ENCODE measurements at regions not wholly inside any gene's neighbourhood (a gene's known extent, or its start where the extent isn't known, plus 50 kb on each side); places are given as distances from the start of the nearest gene placed in this dataset.

DNA sequence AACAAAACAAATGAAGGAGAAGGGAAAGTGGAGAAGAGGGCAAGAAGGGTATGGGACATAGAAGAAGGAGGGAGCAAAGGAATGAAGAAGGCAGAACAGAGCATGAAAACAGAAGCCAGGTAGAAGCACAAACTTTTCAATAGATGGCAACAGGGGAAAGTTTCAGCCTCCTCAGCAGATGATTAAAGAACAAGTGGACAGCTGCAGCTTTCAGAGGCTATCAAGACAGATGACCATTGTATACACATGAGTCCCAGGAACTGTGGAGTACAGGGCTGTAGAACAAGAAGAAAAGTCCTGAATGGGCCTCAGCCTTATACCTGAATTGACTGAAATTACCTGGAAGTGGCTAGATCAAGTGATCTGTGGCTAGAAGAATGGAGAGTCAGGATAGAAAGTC, 62.0 kb upstream of the FIBIN start:
- BruUV-seq (replicated peaks), result no TSS peak

DNA sequence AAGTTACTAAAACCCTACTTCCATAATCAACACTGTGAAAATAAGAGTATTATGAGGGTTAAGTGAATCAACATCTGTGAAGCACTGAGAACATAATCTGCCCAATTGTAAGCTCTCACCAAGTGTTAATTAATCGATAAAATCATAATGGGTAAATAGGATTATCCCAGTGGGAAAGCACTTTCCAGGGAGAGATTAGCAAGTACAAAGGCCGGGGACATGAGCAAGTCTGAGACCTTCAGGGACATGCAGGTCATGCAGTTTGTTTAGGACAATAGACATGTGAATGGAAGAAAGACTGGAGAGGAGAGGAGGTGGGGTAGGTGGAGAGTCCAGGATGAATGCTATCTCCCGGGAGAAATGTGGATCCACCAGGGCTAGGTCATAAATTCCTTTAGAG, 57.8 kb upstream of the FIBIN start:
- H4K20me1 ChIP-seq (ENCODE audit: insufficient read depth), result no peaks in the 10 kb centered on the region
- H3K27ac ChIP-seq (ENCODE audit: low read depth, low read length), result no peak overlapping the region
- no peaks in the 10 kb centered on the region for H3K9me2 ChIP-seq (ENCODE audit: insufficient read depth)
- CTCF ChIA-PET, result no interaction called here
- RAD21 ChIA-PET (ENCODE audit: low non-redundant PET in 1 of 2, low total read pairs in 2 of 2, uncharacterized antibody in 2 of 2, unreplicated experiment in 2 of 2), result no interaction called here
- DNase-seq (ENCODE audit: low read depth, low spot score) (no peak), ATAC-seq (no peak)
- intact Hi-C loops (cut with micrococcal nuclease), result no loop called here
- H3K9ac ChIP-seq (ENCODE audit: low read length), result no peak overlapping the region
- H3K27me3 ChIP-seq (ENCODE audit: insufficient read depth, low read length), result no peaks in the 10 kb centered on the region
- no peaks in the 10 kb centered on the region for H3K4me1 ChIP-seq (ENCODE audit: control insufficient read depth in 1 of 2, insufficient read depth in 2 of 2, low read length in 2 of 2)
- H3K79me2 ChIP-seq (ENCODE audit: insufficient read depth, low read length), result no peaks in the 10 kb centered on the region
- H3K4me2 ChIP-seq (ENCODE audit: low read length), result no peak overlapping the region
- H3K36me3 ChIP-seq (ENCODE audit: control insufficient read depth in 1 of 2, insufficient read depth in 2 of 2, low read length in 2 of 2), result no peaks in the 10 kb centered on the region
- POLR2A ChIA-PET, result no interaction called here
- H2AFZ ChIP-seq (ENCODE audit: low read depth, low read length, poor library complexity, severe bottlenecking), result no peak overlapping the region
- peaks cover 0 to 10% of the 10 kb centered on the region in 2 experiments; a peak in 2 of 4 replicates for H3K9me3 ChIP-seq (ENCODE audit: control insufficient read depth in 1 of 2, insufficient read depth in 1 of 2, low read depth in 1 of 2, low read length in 2 of 2)
- H3K4me3 ChIP-seq (replicated peaks in 1 of 2; ENCODE audit: low read depth in 1 of 2, low read length in 2 of 2), result no peak overlapping the region
- BruUV-seq (replicated peaks), result no TSS peak
- no peak for TF ChIP-seq EZH2 (IDR thresholded peaks at IDR 0.05)
- TF ChIP-seq, protein P1, sequence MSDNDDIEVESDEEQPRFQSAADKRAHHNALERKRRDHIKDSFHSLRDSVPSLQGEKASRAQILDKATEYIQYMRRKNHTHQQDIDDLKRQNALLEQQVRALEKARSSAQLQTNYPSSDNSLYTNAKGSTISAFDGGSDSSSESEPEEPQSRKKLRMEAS (IDR thresholded peaks at IDR 0.05), result no peak
- TF ChIP-seq, protein P2, sequence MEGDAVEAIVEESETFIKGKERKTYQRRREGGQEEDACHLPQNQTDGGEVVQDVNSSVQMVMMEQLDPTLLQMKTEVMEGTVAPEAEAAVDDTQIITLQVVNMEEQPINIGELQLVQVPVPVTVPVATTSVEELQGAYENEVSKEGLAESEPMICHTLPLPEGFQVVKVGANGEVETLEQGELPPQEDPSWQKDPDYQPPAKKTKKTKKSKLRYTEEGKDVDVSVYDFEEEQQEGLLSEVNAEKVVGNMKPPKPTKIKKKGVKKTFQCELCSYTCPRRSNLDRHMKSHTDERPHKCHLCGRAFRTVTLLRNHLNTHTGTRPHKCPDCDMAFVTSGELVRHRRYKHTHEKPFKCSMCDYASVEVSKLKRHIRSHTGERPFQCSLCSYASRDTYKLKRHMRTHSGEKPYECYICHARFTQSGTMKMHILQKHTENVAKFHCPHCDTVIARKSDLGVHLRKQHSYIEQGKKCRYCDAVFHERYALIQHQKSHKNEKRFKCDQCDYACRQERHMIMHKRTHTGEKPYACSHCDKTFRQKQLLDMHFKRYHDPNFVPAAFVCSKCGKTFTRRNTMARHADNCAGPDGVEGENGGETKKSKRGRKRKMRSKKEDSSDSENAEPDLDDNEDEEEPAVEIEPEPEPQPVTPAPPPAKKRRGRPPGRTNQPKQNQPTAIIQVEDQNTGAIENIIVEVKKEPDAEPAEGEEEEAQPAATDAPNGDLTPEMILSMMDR (IDR thresholded peaks at IDR 0.05 in 2 of 3, conservative IDR thresholded peaks at IDR 0.05 in 1 of 3; ENCODE audit: borderline replicate concordance in 1 of 3, insufficient read depth in 1 of 3, low read depth in 2 of 3, low read length in 2 of 3), result no peak
- TF ChIP-seq REST (IDR thresholded peaks at IDR 0.05; ENCODE audit: low read depth), result no peak
- TF ChIP-seq SRF (IDR thresholded peaks at IDR 0.05; ENCODE audit: low read depth), result no peak
- no peak for TF ChIP-seq TCF7L2 (IDR thresholded peaks at IDR 0.05; ENCODE audit: borderline replicate concordance, extremely low read depth, insufficient read depth, insufficient read length)
- no peak for TF ChIP-seq POLR2AphosphoS5 (IDR thresholded peaks at IDR 0.05; ENCODE audit: low read depth, low read length)
- no peak for TF ChIP-seq YY1 (IDR thresholded peaks at IDR 0.05; ENCODE audit: extremely low read depth, insufficient replicate concordance, low read depth, low read length)

More for the DNA sequence above, 62.0 kb upstream of the FIBIN start:
- H4K20me1 ChIP-seq (ENCODE audit: insufficient read depth), result no peaks in the 10 kb centered on the region
- CTCF ChIA-PET, result no interaction called here
- intact Hi-C loops (cut with micrococcal nuclease), result no loop called here
- H3K4me2 ChIP-seq (ENCODE audit: low read length), result no peak overlapping the region
- no peak overlapping the region for H3K4me3 ChIP-seq (replicated peaks in 1 of 2; ENCODE audit: low read depth in 1 of 2, low read length in 2 of 2)
- no peak overlapping the region for H3K9ac ChIP-seq (ENCODE audit: low read length)
- no peak overlapping the region for H3K27ac ChIP-seq (ENCODE audit: low read depth, low read length)
- no peaks in the 10 kb centered on the region for H3K36me3 ChIP-seq (ENCODE audit: control insufficient read depth in 1 of 2, insufficient read depth in 2 of 2, low read length in 2 of 2)
- POLR2A ChIA-PET, result no interaction called here
- ATAC-seq (no peak), DNase-seq (ENCODE audit: low read depth, low spot score) (no peak)
- TF ChIP-seq EZH2 (IDR thresholded peaks at IDR 0.05) (no peak), EZH2phosphoT487 (IDR thresholded peaks at IDR 0.05; ENCODE audit: borderline replicate concordance) (no peak), SIN3A (IDR thresholded peaks at IDR 0.05; ENCODE audit: low read depth) (no peak)
- TF ChIP-seq, protein P3, sequence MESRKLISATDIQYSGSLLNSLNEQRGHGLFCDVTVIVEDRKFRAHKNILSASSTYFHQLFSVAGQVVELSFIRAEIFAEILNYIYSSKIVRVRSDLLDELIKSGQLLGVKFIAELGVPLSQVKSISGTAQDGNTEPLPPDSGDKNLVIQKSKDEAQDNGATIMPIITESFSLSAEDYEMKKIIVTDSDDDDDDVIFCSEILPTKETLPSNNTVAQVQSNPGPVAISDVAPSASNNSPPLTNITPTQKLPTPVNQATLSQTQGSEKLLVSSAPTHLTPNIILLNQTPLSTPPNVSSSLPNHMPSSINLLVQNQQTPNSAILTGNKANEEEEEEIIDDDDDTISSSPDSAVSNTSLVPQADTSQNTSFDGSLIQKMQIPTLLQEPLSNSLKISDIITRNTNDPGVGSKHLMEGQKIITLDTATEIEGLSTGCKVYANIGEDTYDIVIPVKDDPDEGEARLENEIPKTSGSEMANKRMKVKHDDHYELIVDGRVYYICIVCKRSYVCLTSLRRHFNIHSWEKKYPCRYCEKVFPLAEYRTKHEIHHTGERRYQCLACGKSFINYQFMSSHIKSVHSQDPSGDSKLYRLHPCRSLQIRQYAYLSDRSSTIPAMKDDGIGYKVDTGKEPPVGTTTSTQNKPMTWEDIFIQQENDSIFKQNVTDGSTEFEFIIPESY (IDR thresholded peaks at IDR 0.05; ENCODE audit: extremely low read depth, insufficient replicate concordance, low read length), result no peak
- no peaks in the 10 kb centered on the region for H3K9me2 ChIP-seq (ENCODE audit: insufficient read depth)
- H3K9me3 ChIP-seq (ENCODE audit: control insufficient read depth in 1 of 2, insufficient read depth in 1 of 2, low read depth in 1 of 2, low read length in 2 of 2), result peaks cover 0 to 9% of the 10 kb centered on the region in 2 experiments; a peak in 2 of 4 replicates
- no peaks in the 10 kb centered on the region for H3K4me1 ChIP-seq (ENCODE audit: control insufficient read depth in 1 of 2, insufficient read depth in 2 of 2, low read length in 2 of 2)
- no peaks in the 10 kb centered on the region for H3K27me3 ChIP-seq (ENCODE audit: insufficient read depth, low read length)
- H2AFZ ChIP-seq (ENCODE audit: low read depth, low read length, poor library complexity, severe bottlenecking), result no peak overlapping the region
- no peaks in the 10 kb centered on the region for H3K79me2 ChIP-seq (ENCODE audit: insufficient read depth, low read length)
- RAD21 ChIA-PET (ENCODE audit: low non-redundant PET in 1 of 2, low total read pairs in 2 of 2, uncharacterized antibody in 2 of 2, unreplicated experiment in 2 of 2), result no interaction called here

Data from HCT116 (cell line).